ENCODE measurements at regions not wholly inside any gene's neighbourhood (a gene's known extent, or its start where the extent isn't known, plus 50 kb on each side); places are given as distances from the start of the nearest gene placed in this dataset.

DNA sequence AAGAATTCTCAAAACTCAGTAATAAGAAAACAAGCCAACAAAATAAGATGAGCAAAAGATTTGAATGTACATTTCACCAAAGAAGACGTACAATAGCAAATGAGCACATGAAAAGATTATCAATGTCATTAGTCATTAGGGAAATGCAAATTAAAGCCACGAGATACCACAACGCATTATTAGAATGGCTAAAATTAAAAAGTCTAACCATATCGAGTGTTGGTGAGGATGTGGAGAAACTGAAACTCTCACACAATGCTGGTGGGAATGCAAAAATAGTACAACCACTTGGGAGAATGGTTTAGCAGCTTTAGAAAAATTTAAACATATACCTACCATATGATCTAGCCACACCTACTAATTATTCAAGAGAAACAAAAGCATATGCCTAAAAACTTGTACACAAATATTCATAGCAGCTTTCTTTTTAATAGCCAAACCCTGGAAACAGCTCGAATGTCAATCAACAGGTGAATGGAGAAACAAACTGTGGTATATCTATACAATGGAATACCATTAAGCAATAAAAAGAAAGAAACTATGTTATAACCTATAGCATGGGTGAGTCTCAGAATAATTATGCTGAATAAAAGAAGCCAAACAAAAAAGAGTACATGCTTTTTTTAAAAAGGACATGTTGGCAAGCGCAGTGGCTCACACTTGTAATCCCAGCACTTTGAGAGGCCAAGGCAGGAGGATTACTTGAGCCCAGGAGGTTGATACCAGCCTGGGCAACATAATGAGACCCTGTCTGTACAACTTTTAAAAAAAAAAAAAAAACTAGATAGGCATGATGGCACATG is 103.6 kb downstream of the LITAF start:
- Mint-ChIP-seq H3K9me3 (peaks cover 29 to 34% of the 10 kb centered on the region in 2 donors), H3K36me3 (peaks cover 42 to 56% of the 10 kb centered on the region in 2 donors), H3K27me3 (no peaks in the 10 kb centered on the region), H3K4me3 (no peak overlapping the region), H3K27ac (no peak overlapping the region), H3K4me1 (no peaks in the 10 kb centered on the region)
- no peak for ATAC-seq (replicated peaks)
- DNase-seq = no peak

GRCh38 chr16:11484691-11485258 is 101.9 kb downstream of the LITAF start:
- DNase-seq = no peak
- Mint-ChIP-seq H3K36me3 (peaks cover 40 to 58% of the 10 kb centered on the region in 2 donors), H3K27ac (no peak overlapping the region), H3K4me1 (no peaks in the 10 kb centered on the region), H3K4me3 (no peak overlapping the region), H3K9me3 (peaks cover 30 to 36% of the 10 kb centered on the region in 2 donors), H3K27me3 (no peaks in the 10 kb centered on the region)
- ATAC-seq (replicated peaks) = no peak

DNA sequence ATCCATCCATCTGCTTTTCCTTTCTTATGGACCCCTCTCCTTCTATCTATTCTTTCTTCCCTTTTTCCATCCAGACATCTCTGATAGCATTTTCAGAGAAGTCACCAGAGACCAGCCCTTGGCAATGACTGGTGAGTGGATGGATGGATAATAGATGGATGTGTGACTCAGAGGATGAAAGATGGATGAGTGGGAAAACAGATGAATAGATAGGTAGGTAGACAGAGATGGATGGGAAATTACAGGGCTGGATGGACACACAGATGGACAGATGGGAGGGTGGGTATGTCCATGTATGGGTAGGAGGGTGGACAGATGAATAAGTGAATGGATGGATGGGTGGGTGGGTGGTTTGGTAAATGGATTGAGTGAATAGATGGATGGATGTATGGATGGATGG is 101.0 kb downstream of the LITAF start:
- H3K4me1 Mint-ChIP-seq = no peaks in the 10 kb centered on the region
- peaks cover 27 to 34% of the 10 kb centered on the region in 2 donors for H3K9me3 Mint-ChIP-seq
- DNase-seq (no peak), ATAC-seq (replicated peaks) (no peak)
- H3K27me3 Mint-ChIP-seq = no peaks in the 10 kb centered on the region
- H3K36me3 Mint-ChIP-seq = peaks cover 36 to 59% of the 10 kb centered on the region in 2 donors
- no peak overlapping the region for H3K27ac Mint-ChIP-seq
- no peak overlapping the region for H3K4me3 Mint-ChIP-seq

- no peak for DNase-seq
- no peak for ATAC-seq (replicated peaks)
- Mint-ChIP-seq H3K4me3 (no peak overlapping the region), H3K9me3 (peaks cover 21 to 33% of the 10 kb centered on the region in 2 donors), H3K27me3 (no peaks in the 10 kb centered on the region), H3K27ac (no peak overlapping the region), H3K36me3 (peaks cover 33 to 52% of the 10 kb centered on the region in 2 donors), H3K4me1 (no peaks in the 10 kb centered on the region)
These were observed 99.4 kb downstream of the LITAF start for GRCh38 chr16:11487289-11487688.

- Mint-ChIP-seq H3K4me3 (no peak overlapping the region), H3K4me1 (no peaks in the 10 kb centered on the region), H3K9me3 (peaks cover 20 to 25% of the 10 kb centered on the region in 2 donors), H3K27me3 (no peaks in the 10 kb centered on the region), H3K36me3 (peaks cover 24 to 49% of the 10 kb centered on the region in 2 donors), H3K27ac (no peak overlapping the region)
- ATAC-seq (replicated peaks) (no peak), DNase-seq (no peak)
These were observed 98.4 kb downstream of the LITAF start for GRCh38 chr16:11488304-11488703.

DNA sequence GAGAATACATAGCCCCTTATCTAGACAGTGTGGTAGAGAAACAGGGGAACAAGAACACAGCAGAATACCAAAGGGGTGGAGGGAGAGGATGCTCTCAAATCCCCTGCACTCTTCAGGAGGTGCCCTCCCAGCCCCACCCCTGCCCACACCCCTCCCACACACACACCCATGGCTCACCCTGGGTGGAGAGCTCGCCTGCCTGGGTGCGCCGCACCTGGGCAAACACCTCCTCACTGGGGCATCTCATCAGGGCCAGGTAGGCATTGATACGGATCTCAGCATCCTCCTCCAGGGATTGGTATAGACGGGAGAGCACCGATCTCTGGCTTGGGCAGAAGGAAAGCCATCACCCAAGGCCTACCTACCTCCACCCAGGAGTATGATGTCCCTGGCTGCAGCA is 95.2 kb downstream of the LITAF start:
- no peak for DNase-seq
- Mint-ChIP-seq H3K4me3 (no peak overlapping the region), H3K9me3 (peaks cover 5 to 9% of the 10 kb centered on the region in 2 donors), H3K4me1 (peaks cover 13 to 19% of the 10 kb centered on the region in 2 donors), H3K36me3 (peaks cover 9 to 20% of the 10 kb centered on the region in 2 donors), H3K27me3 (no peaks in the 10 kb centered on the region), H3K27ac (no peak overlapping the region)
- no peak for ATAC-seq (replicated peaks)

DNA sequence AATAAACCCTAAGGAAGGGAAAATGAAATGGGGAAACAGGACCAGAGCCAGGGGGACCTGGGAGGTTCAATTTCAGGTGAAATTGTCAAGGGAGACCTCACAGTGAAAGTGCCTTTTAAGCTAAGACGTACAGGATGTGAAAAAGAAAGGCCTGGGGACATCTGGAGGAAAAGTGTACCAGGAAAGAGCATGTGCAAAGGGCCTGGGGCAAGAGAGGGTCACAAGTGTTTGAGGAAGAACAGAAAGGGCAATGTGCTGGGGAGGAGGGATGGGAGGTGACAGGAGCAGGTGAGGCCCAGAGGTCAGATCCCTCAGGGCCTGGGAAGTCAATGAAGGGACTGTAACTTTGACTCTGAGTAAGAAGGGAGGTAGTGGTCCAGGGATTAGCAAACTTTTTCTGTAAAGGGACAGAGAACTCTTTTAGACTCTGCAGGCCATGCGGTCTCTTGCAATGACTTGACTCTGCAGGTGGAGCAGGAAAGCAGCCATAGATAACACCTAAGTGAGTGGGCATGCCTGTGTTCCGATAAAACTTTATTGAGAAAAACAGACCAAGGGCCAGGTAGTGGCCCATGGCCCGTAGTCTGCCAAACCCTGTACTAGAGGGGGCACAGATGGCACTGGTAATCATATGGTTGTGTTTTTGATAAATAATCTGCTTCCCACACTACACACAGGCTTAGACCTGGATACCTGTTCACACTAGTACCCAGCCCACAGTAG is 93.8 kb downstream of the LITAF start:
- no peaks in the 10 kb centered on the region for H3K27me3 Mint-ChIP-seq
- no peak overlapping the region for H3K4me3 Mint-ChIP-seq
- ATAC-seq (replicated peaks) = no peak
- H3K4me1 Mint-ChIP-seq = peaks cover 25 to 34% of the 10 kb centered on the region in 2 donors
- no peak overlapping the region for H3K27ac Mint-ChIP-seq
- peaks cover 7 to 16% of the 10 kb centered on the region in 2 donors for H3K36me3 Mint-ChIP-seq
- peaks cover 5 to 9% of the 10 kb centered on the region in 2 donors for H3K9me3 Mint-ChIP-seq
- no peak for DNase-seq

GRCh38 chr16:11493531-11493929 is 93.2 kb downstream of the LITAF start:
- peaks cover 5 to 9% of the 10 kb centered on the region in 2 donors for H3K9me3 Mint-ChIP-seq
- H3K36me3 Mint-ChIP-seq = peaks cover 7 to 16% of the 10 kb centered on the region in 2 donors
- DNase-seq (no peak), ATAC-seq (replicated peaks) (no peak)
- no peak overlapping the region for H3K27ac Mint-ChIP-seq
- no peak overlapping the region for H3K4me3 Mint-ChIP-seq
- H3K4me1 Mint-ChIP-seq = peaks cover 25 to 37% of the 10 kb centered on the region in 2 donors
- no peaks in the 10 kb centered on the region for H3K27me3 Mint-ChIP-seq

- peaks cover 28 to 41% of the 10 kb centered on the region in 2 donors for H3K4me1 Mint-ChIP-seq
- H3K27ac Mint-ChIP-seq = no peak overlapping the region
- no peaks in the 10 kb centered on the region for H3K27me3 Mint-ChIP-seq
- no peak for ATAC-seq (replicated peaks)
- H3K9me3 Mint-ChIP-seq = peaks cover 5 to 9% of the 10 kb centered on the region in 2 donors
- peaks cover 7 to 16% of the 10 kb centered on the region in 2 donors for H3K36me3 Mint-ChIP-seq
- H3K4me3 Mint-ChIP-seq = no peak overlapping the region
- no peak for DNase-seq
These were observed 92.7 kb downstream of the LITAF start for GRCh38 chr16:11494029-11494428.

DNA sequence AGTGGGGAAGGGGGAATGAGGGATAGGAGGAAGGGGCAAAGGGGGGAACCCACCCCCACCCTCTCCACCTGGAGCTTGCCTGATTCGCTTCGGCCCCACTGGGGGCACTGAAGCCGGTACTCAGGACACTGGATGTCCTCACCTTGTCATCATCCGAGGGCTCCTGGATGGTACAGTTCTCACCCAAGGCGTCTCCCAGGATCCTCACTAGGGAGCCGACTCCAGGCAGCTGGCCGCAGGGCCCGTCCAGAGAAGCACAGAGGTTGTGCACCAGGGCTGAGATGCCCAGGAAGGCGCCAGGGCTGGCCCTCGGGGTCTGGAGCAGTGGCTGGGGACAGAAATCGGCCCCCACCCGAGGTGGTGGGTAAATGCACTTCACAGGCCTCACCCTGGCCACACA is 92.3 kb downstream of the LITAF start:
- H3K4me3 Mint-ChIP-seq = no peak overlapping the region
- peaks cover 7 to 16% of the 10 kb centered on the region in 2 donors for H3K36me3 Mint-ChIP-seq
- peaks cover 28 to 41% of the 10 kb centered on the region in 2 donors for H3K4me1 Mint-ChIP-seq
- no peak for ATAC-seq (replicated peaks)
- H3K27me3 Mint-ChIP-seq = no peaks in the 10 kb centered on the region
- H3K9me3 Mint-ChIP-seq = peaks cover 5 to 9% of the 10 kb centered on the region in 2 donors
- DNase-seq = no peak
- H3K27ac Mint-ChIP-seq = no peak overlapping the region

- Mint-ChIP-seq H3K36me3 (peaks cover 4 to 12% of the 10 kb centered on the region in 2 donors), H3K9me3 (peaks cover 3 to 6% of the 10 kb centered on the region in 2 donors), H3K27me3 (no peaks in the 10 kb centered on the region), H3K4me1 (peaks cover 28 to 41% of the 10 kb centered on the region in 2 donors), H3K4me3 (no peak overlapping the region), H3K27ac (no peak overlapping the region)
- DNase-seq = no peak
- no peak for ATAC-seq (replicated peaks)
These were observed 91.7 kb downstream of the LITAF start for GRCh38 chr16:11495066-11495407.
